Peyer's patch (tissue), 4 donors: ENCODE measurements at regions not wholly inside any gene's neighbourhood (a gene's known extent, or its start where the extent isn't known, plus 50 kb on each side); places are given as distances from the start of the nearest gene placed in this dataset.

Experiments
- DNase-seq, 3 donors: peaks; one replicate each; pipeline ENCODE4 v3.0.0-alpha.2; 2017 to 2019
- H3K27ac ChIP-seq, 4 donors: fragments of 200-600 bp; sonication (generic); one replicate each; pipeline ENCODE4 v1.5.1; 2016 to 2019
- H3K27me3 ChIP-seq, 2 donors: fragments of 200-600 bp; sonication (generic); one replicate each; pipeline ENCODE4 v1.5.1; 2019
- H3K36me3 ChIP-seq, 3 donors: fragments of 200-600 bp; sonication (generic); one replicate each; pipeline ENCODE4 v1.5.1; 2016 to 2019
- H3K4me1 ChIP-seq, 4 donors: fragments of 200-600 bp; sonication (generic); one replicate each; pipeline ENCODE4 v1.5.1; 2016 to 2019
- H3K4me3 ChIP-seq, 4 donors: fragments of 200-600 bp; sonication (generic); 1 replicate in 3 of 4; 2 replicates in 1 of 4; pipeline ENCODE4 v1.5.1; 2016 to 2019; ENCODE audit warnings: mild to moderate bottlenecking in 1 of 4
- H3K9me3 ChIP-seq, 4 donors: fragments of 200-600 bp; sonication (generic); one replicate each; pipeline ENCODE4 v1.5.1; 2016 to 2019; ENCODE audit warnings: mild to moderate bottlenecking in 1 of 4
- POLR2A ChIP-seq, 2 donors: fragments of 450-650 bp; IDR thresholded peaks; one replicate each; pipeline ENCODE4 v1.5.1; 2017; ENCODE audit warnings: antibody characterized with exemption in 2 of 2, mild to moderate bottlenecking in 2 of 2, moderate library complexity in 2 of 2
- TF ChIP-seq, protein P1 (sequence below), 6 experiments: fragments of 450-650 bp in 4 of 6; fragments of 200-600 bp in 2 of 6; sonication (generic) in 1 of 6; IDR thresholded peaks; one replicate each; pipeline ENCODE4 v1.5.1; 2017 to 2019; ENCODE audit warnings: antibody characterized with exemption in 6 of 6, mild to moderate bottlenecking in 3 of 6, moderate library complexity in 1 of 6

DNA sequence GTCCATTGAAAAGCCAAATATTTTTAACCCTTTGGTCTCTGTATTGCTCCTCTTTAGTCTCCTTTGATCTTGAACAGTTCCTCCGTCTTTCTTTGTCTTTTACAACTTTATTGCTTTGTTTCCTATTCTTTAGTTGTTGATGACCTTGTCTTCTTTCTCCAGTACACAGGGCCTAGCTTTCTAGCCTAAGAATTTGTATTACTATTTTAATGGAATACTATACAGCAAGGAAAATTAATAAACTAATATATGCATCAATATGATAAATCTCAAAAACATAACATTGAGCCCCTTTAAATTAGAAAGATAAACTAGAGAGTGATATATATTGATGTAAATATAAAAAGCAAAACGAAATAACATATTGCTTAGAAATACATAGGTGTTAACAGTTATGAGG is 88.7 kb downstream of the NR1D2 start:
- H3K4me3 ChIP-seq: no peak overlapping the region
- TF ChIP-seq POLR2A (IDR thresholded peaks at IDR 0.05): no peak
- TF ChIP-seq, protein P1, sequence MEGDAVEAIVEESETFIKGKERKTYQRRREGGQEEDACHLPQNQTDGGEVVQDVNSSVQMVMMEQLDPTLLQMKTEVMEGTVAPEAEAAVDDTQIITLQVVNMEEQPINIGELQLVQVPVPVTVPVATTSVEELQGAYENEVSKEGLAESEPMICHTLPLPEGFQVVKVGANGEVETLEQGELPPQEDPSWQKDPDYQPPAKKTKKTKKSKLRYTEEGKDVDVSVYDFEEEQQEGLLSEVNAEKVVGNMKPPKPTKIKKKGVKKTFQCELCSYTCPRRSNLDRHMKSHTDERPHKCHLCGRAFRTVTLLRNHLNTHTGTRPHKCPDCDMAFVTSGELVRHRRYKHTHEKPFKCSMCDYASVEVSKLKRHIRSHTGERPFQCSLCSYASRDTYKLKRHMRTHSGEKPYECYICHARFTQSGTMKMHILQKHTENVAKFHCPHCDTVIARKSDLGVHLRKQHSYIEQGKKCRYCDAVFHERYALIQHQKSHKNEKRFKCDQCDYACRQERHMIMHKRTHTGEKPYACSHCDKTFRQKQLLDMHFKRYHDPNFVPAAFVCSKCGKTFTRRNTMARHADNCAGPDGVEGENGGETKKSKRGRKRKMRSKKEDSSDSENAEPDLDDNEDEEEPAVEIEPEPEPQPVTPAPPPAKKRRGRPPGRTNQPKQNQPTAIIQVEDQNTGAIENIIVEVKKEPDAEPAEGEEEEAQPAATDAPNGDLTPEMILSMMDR (IDR thresholded peaks at IDR 0.05): no peak
- no peaks in the 10 kb centered on the region for H3K36me3 ChIP-seq
- no peaks in the 10 kb centered on the region for H3K27me3 ChIP-seq
- no peak overlapping the region for H3K27ac ChIP-seq
- DNase-seq: no peak
- no peaks in the 10 kb centered on the region for H3K4me1 ChIP-seq
- no peaks in the 10 kb centered on the region for H3K9me3 ChIP-seq

DNA sequence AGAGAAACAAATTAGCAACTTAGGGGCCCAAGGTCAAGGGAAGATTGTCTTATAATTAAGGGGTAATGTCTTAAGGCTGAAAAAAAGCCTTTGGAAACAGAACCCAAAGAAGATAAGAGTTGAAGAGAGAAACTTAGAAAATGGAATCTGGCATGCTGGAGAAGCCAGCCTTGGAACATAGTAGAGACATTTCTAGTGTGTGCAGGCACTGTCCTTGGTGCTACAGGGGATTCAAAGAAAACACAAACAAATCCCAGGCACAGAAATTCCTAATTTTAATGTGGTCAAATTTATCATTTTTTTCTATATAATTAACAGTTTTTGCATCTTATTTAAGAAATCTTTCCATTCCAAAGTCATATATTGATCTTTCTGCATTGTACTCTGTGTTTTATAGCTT is 89.4 kb downstream of the NR1D2 start:
- Histone ChIP-seq H3K4me1 (no peaks in the 10 kb centered on the region), H3K27ac (no peak overlapping the region), H3K9me3 (no peaks in the 10 kb centered on the region), H3K27me3 (no peaks in the 10 kb centered on the region), H3K36me3 (no peaks in the 10 kb centered on the region), H3K4me3 (no peak overlapping the region)
- DNase-seq: no peak
- TF ChIP-seq POLR2A (IDR thresholded peaks at IDR 0.05): no peak
- TF ChIP-seq, protein P1 (IDR thresholded peaks at IDR 0.05): no peak

DNA sequence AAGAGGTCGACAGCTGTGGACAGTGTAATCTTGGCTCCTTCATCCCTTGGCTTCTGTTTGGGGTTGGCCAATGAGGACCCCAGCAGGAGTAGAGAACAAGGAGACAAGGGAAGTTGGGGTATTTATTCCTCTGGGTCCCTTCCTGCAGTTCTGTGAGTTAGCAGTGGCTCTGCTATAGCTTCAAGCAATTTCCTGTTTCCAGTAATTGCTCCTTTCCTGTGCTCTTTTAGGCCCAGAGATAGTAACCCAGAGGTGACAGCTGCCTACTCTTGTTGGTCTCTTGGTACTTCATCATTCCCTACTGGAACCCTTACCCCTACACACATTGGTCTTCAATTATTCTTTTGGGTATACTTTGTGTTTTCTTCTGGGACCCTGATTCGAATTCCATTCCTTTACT is 92.9 kb downstream of the NR1D2 start:
- no peak for TF ChIP-seq POLR2A (IDR thresholded peaks at IDR 0.05)
- TF ChIP-seq, protein P1 (IDR thresholded peaks at IDR 0.05): no peak
- H3K36me3 ChIP-seq: no peaks in the 10 kb centered on the region
- H3K9me3 ChIP-seq: no peaks in the 10 kb centered on the region
- no peaks in the 10 kb centered on the region for H3K27me3 ChIP-seq
- no peak for DNase-seq
- H3K27ac ChIP-seq: no peak overlapping the region
- H3K4me3 ChIP-seq: no peak overlapping the region
- no peaks in the 10 kb centered on the region for H3K4me1 ChIP-seq

DNA sequence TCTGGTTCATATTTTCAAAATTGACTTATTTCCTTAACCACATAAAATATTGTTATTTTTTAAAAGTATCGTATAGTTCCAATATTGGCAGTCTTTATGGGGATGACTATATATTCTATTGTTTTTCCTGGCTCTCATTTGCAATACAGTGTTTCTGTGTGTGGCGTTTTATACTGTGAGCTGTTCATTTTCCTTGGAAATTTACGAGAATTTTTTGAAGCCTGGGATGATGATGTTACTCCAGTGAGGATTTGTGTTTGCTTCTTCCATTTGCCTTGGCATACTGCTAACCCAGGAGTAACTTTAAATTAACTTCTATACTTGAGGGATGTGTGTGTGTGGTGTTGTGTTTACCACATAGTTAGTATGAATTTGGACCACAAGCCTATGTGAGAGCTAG is 95.2 kb downstream of the NR1D2 start:
- Histone ChIP-seq H3K9me3 (no peaks in the 10 kb centered on the region), H3K27ac (no peak overlapping the region), H3K36me3 (no peaks in the 10 kb centered on the region), H3K4me3 (no peak overlapping the region), H3K4me1 (no peaks in the 10 kb centered on the region), H3K27me3 (no peaks in the 10 kb centered on the region)
- DNase-seq: no peak
- TF ChIP-seq, protein P1 (IDR thresholded peaks at IDR 0.05): no peak
- TF ChIP-seq POLR2A (IDR thresholded peaks at IDR 0.05): no peak

DNA sequence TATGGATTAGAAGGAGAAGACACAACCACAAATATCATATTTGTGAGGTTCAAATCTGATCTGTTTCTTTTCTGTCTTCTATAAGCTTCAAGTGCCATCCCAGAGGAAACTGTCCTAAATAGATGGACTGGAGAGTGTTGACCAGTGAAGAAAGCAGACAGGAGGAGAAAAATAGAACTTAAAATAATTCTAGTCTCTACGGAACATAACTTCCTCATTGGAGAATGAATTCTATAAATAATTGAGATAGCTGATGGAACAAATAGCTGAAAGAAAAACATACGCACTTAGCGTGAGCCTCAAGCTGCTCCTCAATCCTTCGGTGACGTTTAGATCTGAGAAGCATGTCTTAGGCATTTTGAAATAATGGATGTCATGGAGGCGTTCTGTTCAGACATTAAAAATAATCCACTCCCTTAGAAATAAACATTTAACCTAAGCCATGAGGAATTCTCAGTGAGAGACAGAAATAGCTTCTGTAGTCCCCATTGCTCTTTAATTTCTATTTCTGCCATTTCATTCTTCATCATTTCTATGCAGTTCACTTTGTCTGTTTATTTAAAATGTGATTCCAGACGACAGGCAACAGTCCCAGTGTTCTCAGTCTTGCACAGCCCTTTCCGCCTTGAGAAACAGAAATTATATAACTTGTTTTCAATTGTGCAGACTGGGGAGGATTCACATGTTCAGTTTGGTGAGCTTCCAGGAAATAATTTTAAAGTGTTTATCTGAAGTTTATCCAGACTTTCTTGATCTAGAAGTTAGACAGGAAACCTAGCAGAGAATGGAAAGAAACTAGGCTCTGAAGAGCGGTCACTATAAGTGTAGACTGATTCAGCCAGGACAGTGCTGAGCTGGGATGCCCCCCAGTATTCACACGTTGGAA is 97.3 kb downstream of the NR1D2 start:
- no peaks in the 10 kb centered on the region for H3K27me3 ChIP-seq
- no peaks in the 10 kb centered on the region for H3K4me1 ChIP-seq
- H3K9me3 ChIP-seq: no peaks in the 10 kb centered on the region
- H3K4me3 ChIP-seq: no peak overlapping the region
- TF ChIP-seq, protein P1 (IDR thresholded peaks at IDR 0.05): no peak
- no peak for TF ChIP-seq POLR2A (IDR thresholded peaks at IDR 0.05)
- peak overlapping the region in 3 of 4 donors; percentile 29 to 67 (median 59) for H3K27ac ChIP-seq
- no peak for DNase-seq
- H3K36me3 ChIP-seq: no peaks in the 10 kb centered on the region
